ENCODE measurements at regions not wholly inside any gene's neighbourhood (a gene's known extent, or its start where the extent isn't known, plus 50 kb on each side); places are given as distances from the start of the nearest gene placed in this dataset.

GRCh38 chr6:119630561-119631192 is 281.1 kb upstream of the MAN1A1 start:
- DNase-seq: no peak

GRCh38 chr6:119628691-119629594 is 279.4 kb upstream of the MAN1A1 start:
- no peak for DNase-seq

- no peak for DNase-seq
Observed at GRCh38 chr6:119627908-119628669, 278.5 kb upstream of the MAN1A1 start.

GRCh38 chr6:119626884-119627619 is 277.5 kb upstream of the MAN1A1 start:
- DNase-seq: no peak

GRCh38 chr6:119620846-119621555 is 271.4 kb upstream of the MAN1A1 start:
- DNase-seq: no peak

- DNase-seq: no peak
Observed at GRCh38 chr6:119614138-119614537, 264.6 kb upstream of the MAN1A1 start.

- no peak for DNase-seq
Observed at GRCh38 chr6:119612911-119613381, 263.4 kb upstream of the MAN1A1 start.

- no peak for DNase-seq
Observed at GRCh38 chr6:119612176-119612891, 262.8 kb upstream of the MAN1A1 start.

- no peak for DNase-seq
Observed at GRCh38 chr6:119610754-119611153, 261.2 kb upstream of the MAN1A1 start.

- no peak for DNase-seq
Observed at GRCh38 chr6:119610265-119610664, 260.7 kb upstream of the MAN1A1 start.

GRCh38 chr6:119609865-119610264 is 260.3 kb upstream of the MAN1A1 start:
- DNase-seq: no peak

- no peak for DNase-seq
Observed at GRCh38 chr6:119608994-119609393, 259.4 kb upstream of the MAN1A1 start.

GRCh38 chr6:119604124-119604523 is 254.6 kb upstream of the MAN1A1 start:
- DNase-seq: no peak

GRCh38 chr6:119603501-119603900 is 253.9 kb upstream of the MAN1A1 start:
- no peak for DNase-seq

GRCh38 chr6:119602215-119603178 is 252.9 kb upstream of the MAN1A1 start:
- peak in 1 of 5 experiments; percentile 3 for DNase-seq

- DNase-seq: no peak
Observed at GRCh38 chr6:119598883-119599282, 249.3 kb upstream of the MAN1A1 start.

GRCh38 chr6:119594907-119595306 is 245.3 kb upstream of the MAN1A1 start:
- DNase-seq: no peak

GRCh38 chr6:119591235-119591634 is 241.7 kb upstream of the MAN1A1 start:
- DNase-seq: no peak

GRCh38 chr6:119590066-119590465 is 240.5 kb upstream of the MAN1A1 start:
- no peak for DNase-seq

- DNase-seq: no peak
Observed at GRCh38 chr6:119587537-119587936, 238.0 kb upstream of the MAN1A1 start.

Measured in T-helper 2 cell (primary cell).